GM19468 (cell line): ENCODE measurements at regions not wholly inside any gene's neighbourhood (a gene's known extent, or its start where the extent isn't known, plus 50 kb on each side); places are given as distances from the start of the nearest gene placed in this dataset.
"Not testable (repeated sequence)": the region's sequence is repeated elsewhere in the genome, so short reads cannot be mapped to it uniquely, and the experiment has no call there.

Source experiments
- ATAC-seq: cut with Tn5 transposase; IDR thresholded peaks from one replicate; pipeline ENCODE4 v1.9.1; 2021; ENCODE audit warnings: mild to moderate bottlenecking, moderate library complexity, moderate number of reproducible peaks; ENCODE audit not compliant: unreplicated experiment; ENCODE audit errors: extremely low read depth

- no peak for ATAC-seq
These were observed 202.1 kb upstream of the NPVF start for GRCh38 chr7:25430200-25430931.

- ATAC-seq = no peak
These were observed 203.7 kb upstream of the NPVF start for GRCh38 chr7:25431956-25432450.

- no peak for ATAC-seq
These were observed 204.5 kb upstream of the NPVF start for GRCh38 chr7:25432807-25433206.

- ATAC-seq = no peak
These were observed 208.1 kb upstream of the NPVF start for GRCh38 chr7:25436413-25436812.

GRCh38 chr7:25437308-25437707 is 209.0 kb upstream of the NPVF start:
- no peak for ATAC-seq

GRCh38 chr7:25444991-25445390 is 216.7 kb upstream of the NPVF start:
- ATAC-seq = no peak

- ATAC-seq = no peak
These were observed 220.0 kb upstream of the NPVF start for GRCh38 chr7:25448301-25448700.

GRCh38 chr7:25454020-25454419 is 225.7 kb upstream of the NPVF start:
- ATAC-seq = no peak

- no peak for ATAC-seq
These were observed 226.3 kb upstream of the NPVF start for GRCh38 chr7:25454562-25455041.

GRCh38 chr7:25455683-25456251 is 227.5 kb upstream of the NPVF start:
- ATAC-seq = no peak

GRCh38 chr7:25456467-25457171 is 228.3 kb upstream of the NPVF start:
- ATAC-seq = no peak

GRCh38 chr7:25459057-25459456 is 230.8 kb upstream of the NPVF start:
- ATAC-seq = no peak

- ATAC-seq = no peak
These were observed 232.1 kb upstream of the NPVF start for GRCh38 chr7:25460433-25460832.

GRCh38 chr7:25469669-25470068 is 241.4 kb upstream of the NPVF start:
- ATAC-seq = no peak

GRCh38 chr7:25476863-25477499 is 248.7 kb upstream of the NPVF start:
- ATAC-seq = no peak

GRCh38 chr7:25478221-25478620 is 249.9 kb upstream of the NPVF start:
- not testable (repeated sequence) for ATAC-seq

GRCh38 chr7:25478925-25479324 is 250.6 kb upstream of the NPVF start:
- no peak for ATAC-seq

GRCh38 chr7:25481891-25482290 is 253.6 kb upstream of the NPVF start:
- no peak for ATAC-seq

GRCh38 chr7:25482631-25483030 is 254.3 kb upstream of the NPVF start:
- ATAC-seq = no peak

- no peak for ATAC-seq
These were observed 256.7 kb upstream of the NPVF start for GRCh38 chr7:25485026-25485425.

- no peak for ATAC-seq
These were observed 258.4 kb upstream of the NPVF start for GRCh38 chr7:25486656-25487055.
